A673 (cell line): ENCODE measurements at regions not wholly inside any gene's neighbourhood (a gene's known extent, or its start where the extent isn't known, plus 50 kb on each side); places are given as distances from the start of the nearest gene placed in this dataset.

Experiments
- BruUV-seq: library from RNA; stranded (reverse); fragments of 400-500 nt; replicated peaks from 2 replicates; lab custom pipeline; 2021; lab: Mats Ljungman, UMichigan
- CTCF ChIA-PET: fragments of 300-600 bp; sonication (Branson Sonifier 250); formaldehyde crosslinking; loops from one replicate; lab custom pipeline; 2022; ENCODE audit warnings: antibody characterized with exemption; lab: Charles Lee
- POLR2A ChIA-PET: fragments of 300-600 bp; sonication (Branson Sonifier 250); formaldehyde crosslinking; loops from one replicate; lab custom pipeline; 2022; ENCODE audit warnings: antibody characterized with exemption; ENCODE audit not compliant: low non-redundant PET; lab: Charles Lee
- DNase-seq: peaks from one replicate; pipeline ENCODE4 v3.0.0-alpha.2; 2015; ENCODE audit warnings: low spot score
- H3K27ac ChIP-seq: fragments of 200-600 bp; sonication (generic); 2 replicates; pipeline ENCODE4 v1.5.1; 2016; ENCODE audit warnings: mixed run types, low read depth, mild to moderate bottlenecking, mixed read lengths, antibody characterized with exemption, low read length; ENCODE audit not compliant: poor library complexity, severe bottlenecking
- H3K27me3 ChIP-seq: fragments of 200-600 bp; sonication (generic); replicated peaks from 2 replicates; pipeline ENCODE4 v1.6.1; 2017; ENCODE audit warnings: mixed run types, low read depth, mild to moderate bottlenecking, mixed read lengths, antibody characterized with exemption, low read length; ENCODE audit not compliant: insufficient read depth, poor library complexity
- H3K36me3 ChIP-seq: fragments of 200-600 bp; sonication (generic); 2 replicates; pipeline ENCODE4 v1.6.1; 2016; ENCODE audit warnings: mixed run types, mild to moderate bottlenecking, mixed read lengths, antibody characterized with exemption, low read length; ENCODE audit not compliant: insufficient read depth, poor library complexity, severe bottlenecking
- H3K4me1 ChIP-seq: fragments of 200-600 bp; sonication (generic); 2 replicates; pipeline ENCODE4 v1.6.1; 2017; ENCODE audit warnings: mixed run types, mild to moderate bottlenecking, mixed read lengths, antibody characterized with exemption, low read length; ENCODE audit not compliant: insufficient read depth, poor library complexity, severe bottlenecking
- H3K4me3 ChIP-seq: fragments of 200-600 bp; sonication (generic); 2 replicates; pipeline ENCODE4 v1.5.1; 2016; ENCODE audit warnings: low read depth, mixed run types, mild to moderate bottlenecking, mixed read lengths, low read length; ENCODE audit not compliant: poor library complexity, severe bottlenecking
- H3K9me3 ChIP-seq: fragments of 200-600 bp; sonication (generic); 2 replicates; pipeline ENCODE4 v1.6.1; 2016; ENCODE audit warnings: mixed run types, low read depth, mild to moderate bottlenecking, mixed read lengths, antibody characterized with exemption, low read length; ENCODE audit not compliant: poor library complexity, severe bottlenecking
- CTCF ChIP-seq: fragments of 300-800, 200-600 bp; sonication (generic); conservative IDR thresholded peaks from 2 replicates; pipeline ENCODE4 v1.5.1; 2017; ENCODE audit warnings: low read depth, mild to moderate bottlenecking, antibody characterized with exemption, low read length, moderate library complexity, mixed read lengths
- EZH2 ChIP-seq: fragments of 200-600 bp; sonication (generic); IDR thresholded peaks from 2 replicates; pipeline ENCODE4 v1.6.1; 2017; ENCODE audit warnings: borderline replicate concordance, low read depth, mild to moderate bottlenecking, mixed read lengths, antibody characterized with exemption, low read length; ENCODE audit not compliant: poor library complexity, severe bottlenecking
- intact Hi-C: fragments of 100-400 bp; cut with micrococcal nuclease; formaldehyde crosslinking; loops from one replicate; pipeline ENCODE4 v1.10.0; 2022; ENCODE audit not compliant: unreplicated experiment

DNA sequence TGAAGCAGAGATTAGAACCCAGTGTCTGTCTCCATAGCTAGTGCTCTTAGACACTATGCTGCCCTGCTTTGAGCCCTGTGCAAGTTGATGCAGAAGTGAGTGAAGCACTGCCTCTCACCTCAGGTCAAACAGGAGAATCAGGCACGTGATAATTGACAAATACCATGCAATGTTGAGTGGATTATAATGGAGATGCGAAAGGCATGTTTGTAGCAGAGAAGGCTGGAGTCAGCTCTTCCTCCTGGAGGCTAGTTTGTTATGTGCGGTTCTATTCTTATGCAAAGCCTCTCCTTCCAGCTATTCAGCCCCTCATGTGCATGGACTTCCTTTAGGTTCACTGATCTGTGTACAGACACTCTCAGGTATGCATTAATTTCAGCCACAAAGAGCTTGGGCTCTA lies 108.5 kb downstream of the MANEA start:
- CTCF ChIA-PET = no interaction called here
- Histone ChIP-seq H3K27me3 (no peaks in the 10 kb centered on the region), H3K27ac (no peak overlapping the region), H3K4me3 (no peak overlapping the region), H3K36me3 (no peaks in the 10 kb centered on the region), H3K9me3 (no peaks in the 10 kb centered on the region), H3K4me1 (no peaks in the 10 kb centered on the region)
- intact Hi-C loops = no loop called here
- no peak for TF ChIP-seq EZH2
- no peak for TF ChIP-seq CTCF
- POLR2A ChIA-PET = no interaction called here
- no TSS peak for BruUV-seq
- DNase-seq = no peak

- Histone ChIP-seq H3K36me3 (no peaks in the 10 kb centered on the region), H3K27ac (no peak overlapping the region), H3K4me3 (no peak overlapping the region), H3K4me1 (no peaks in the 10 kb centered on the region), H3K9me3 (no peaks in the 10 kb centered on the region), H3K27me3 (no peaks in the 10 kb centered on the region)
- BruUV-seq = no TSS peak
- DNase-seq = no peak
- intact Hi-C loops = no loop called here
- POLR2A ChIA-PET = no interaction called here
- no peak for TF ChIP-seq EZH2
- TF ChIP-seq CTCF = no peak
- CTCF ChIA-PET = no interaction called here
Observed at GRCh38 chr6:95686272-95686671, 108.9 kb downstream of the MANEA start.

GRCh38 chr6:95686895-95687294 lies 109.6 kb downstream of the MANEA start:
- intact Hi-C loops = no loop called here
- Histone ChIP-seq H3K27me3 (no peaks in the 10 kb centered on the region), H3K4me1 (no peaks in the 10 kb centered on the region), H3K9me3 (no peaks in the 10 kb centered on the region), H3K4me3 (no peak overlapping the region), H3K36me3 (no peaks in the 10 kb centered on the region), H3K27ac (no peak overlapping the region)
- TF ChIP-seq EZH2 = no peak
- TF ChIP-seq CTCF = no peak
- POLR2A ChIA-PET = no interaction called here
- no peak for DNase-seq
- CTCF ChIA-PET = no interaction called here
- no TSS peak for BruUV-seq
